ENCODE measurements at regions not wholly inside any gene's neighbourhood (a gene's known extent, or its start where the extent isn't known, plus 50 kb on each side); places are given as distances from the start of the nearest gene placed in this dataset.

DNA sequence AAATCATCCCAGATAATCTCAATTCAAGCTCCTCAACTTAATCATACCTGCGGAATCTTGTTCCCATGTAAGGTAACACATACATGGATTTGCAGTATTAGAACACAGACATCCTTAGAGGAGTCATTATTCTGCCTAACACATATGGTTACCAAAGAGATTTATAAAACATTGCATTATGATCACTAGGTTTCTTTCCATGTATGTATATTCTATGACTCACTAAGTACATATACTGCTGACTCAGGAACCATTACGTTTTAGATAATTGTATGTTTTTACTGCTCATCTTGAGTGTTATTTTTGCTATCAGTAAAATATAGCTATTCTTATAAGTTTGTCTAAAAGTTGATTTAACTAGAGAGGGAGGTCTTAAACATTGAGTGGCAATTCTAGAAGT lies 182.9 kb downstream of the SLITRK6 start:
- no peak for DNase-seq (ENCODE audit: low spot score)
- TF ChIP-seq, protein P1, sequence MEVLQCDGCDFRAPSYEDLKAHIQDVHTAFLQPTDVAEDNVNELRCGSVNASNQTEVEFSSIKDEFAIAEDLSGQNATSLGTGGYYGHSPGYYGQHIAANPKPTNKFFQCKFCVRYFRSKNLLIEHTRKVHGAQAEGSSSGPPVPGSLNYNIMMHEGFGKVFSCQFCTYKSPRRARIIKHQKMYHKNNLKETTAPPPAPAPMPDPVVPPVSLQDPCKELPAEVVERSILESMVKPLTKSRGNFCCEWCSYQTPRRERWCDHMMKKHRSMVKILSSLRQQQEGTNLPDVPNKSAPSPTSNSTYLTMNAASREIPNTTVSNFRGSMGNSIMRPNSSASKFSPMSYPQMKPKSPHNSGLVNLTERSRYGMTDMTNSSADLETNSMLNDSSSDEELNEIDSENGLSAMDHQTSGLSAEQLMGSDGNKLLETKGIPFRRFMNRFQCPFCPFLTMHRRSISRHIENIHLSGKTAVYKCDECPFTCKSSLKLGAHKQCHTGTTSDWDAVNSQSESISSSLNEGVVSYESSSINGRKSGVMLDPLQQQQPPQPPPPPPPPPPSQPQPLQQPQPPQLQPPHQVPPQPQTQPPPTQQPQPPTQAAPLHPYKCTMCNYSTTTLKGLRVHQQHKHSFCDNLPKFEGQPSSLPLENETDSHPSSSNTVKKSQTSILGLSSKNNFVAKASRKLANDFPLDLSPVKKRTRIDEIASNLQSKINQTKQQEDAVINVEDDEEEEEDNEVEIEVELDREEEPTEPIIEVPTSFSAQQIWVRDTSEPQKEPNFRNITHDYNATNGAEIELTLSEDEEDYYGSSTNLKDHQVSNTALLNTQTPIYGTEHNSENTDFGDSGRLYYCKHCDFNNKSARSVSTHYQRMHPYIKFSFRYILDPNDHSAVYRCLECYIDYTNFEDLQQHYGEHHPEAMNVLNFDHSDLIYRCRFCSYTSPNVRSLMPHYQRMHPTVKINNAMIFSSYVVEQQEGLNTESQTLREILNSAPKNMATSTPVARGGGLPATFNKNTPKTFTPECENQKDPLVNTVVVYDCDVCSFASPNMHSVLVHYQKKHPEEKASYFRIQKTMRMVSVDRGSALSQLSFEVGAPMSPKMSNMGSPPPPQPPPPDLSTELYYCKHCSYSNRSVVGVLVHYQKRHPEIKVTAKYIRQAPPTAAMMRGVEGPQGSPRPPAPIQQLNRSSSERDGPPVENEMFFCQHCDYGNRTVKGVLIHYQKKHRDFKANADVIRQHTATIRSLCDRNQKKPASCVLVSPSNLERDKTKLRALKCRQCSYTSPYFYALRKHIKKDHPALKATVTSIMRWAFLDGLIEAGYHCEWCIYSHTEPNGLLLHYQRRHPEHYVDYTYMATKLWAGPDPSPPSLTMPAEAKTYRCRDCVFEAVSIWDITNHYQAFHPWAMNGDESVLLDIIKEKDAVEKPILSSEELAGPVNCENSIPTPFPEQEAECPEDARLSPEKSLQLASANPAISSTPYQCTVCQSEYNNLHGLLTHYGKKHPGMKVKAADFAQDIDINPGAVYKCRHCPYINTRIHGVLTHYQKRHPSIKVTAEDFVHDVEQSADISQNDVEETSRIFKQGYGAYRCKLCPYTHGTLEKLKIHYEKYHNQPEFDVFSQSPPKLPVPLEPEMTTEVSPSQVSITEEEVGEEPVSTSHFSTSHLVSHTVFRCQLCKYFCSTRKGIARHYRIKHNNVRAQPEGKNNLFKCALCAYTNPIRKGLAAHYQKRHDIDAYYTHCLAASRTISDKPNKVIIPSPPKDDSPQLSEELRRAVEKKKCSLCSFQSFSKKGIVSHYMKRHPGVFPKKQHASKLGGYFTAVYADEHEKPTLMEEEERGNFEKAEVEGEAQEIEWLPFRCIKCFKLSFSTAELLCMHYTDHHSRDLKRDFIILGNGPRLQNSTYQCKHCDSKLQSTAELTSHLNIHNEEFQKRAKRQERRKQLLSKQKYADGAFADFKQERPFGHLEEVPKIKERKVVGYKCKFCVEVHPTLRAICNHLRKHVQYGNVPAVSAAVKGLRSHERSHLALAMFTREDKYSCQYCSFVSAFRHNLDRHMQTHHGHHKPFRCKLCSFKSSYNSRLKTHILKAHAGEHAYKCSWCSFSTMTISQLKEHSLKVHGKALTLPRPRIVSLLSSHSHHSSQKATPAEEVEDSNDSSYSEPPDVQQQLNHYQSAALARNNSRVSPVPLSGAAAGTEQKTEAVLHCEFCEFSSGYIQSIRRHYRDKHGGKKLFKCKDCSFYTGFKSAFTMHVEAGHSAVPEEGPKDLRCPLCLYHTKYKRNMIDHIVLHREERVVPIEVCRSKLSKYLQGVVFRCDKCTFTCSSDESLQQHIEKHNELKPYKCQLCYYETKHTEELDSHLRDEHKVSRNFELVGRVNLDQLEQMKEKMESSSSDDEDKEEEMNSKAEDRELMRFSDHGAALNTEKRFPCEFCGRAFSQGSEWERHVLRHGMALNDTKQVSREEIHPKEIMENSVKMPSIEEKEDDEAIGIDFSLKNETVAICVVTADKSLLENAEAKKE (CRISPR knock-in tag; IDR thresholded peaks at IDR 0.05), result no peak
- TF ChIP-seq, protein P2, sequence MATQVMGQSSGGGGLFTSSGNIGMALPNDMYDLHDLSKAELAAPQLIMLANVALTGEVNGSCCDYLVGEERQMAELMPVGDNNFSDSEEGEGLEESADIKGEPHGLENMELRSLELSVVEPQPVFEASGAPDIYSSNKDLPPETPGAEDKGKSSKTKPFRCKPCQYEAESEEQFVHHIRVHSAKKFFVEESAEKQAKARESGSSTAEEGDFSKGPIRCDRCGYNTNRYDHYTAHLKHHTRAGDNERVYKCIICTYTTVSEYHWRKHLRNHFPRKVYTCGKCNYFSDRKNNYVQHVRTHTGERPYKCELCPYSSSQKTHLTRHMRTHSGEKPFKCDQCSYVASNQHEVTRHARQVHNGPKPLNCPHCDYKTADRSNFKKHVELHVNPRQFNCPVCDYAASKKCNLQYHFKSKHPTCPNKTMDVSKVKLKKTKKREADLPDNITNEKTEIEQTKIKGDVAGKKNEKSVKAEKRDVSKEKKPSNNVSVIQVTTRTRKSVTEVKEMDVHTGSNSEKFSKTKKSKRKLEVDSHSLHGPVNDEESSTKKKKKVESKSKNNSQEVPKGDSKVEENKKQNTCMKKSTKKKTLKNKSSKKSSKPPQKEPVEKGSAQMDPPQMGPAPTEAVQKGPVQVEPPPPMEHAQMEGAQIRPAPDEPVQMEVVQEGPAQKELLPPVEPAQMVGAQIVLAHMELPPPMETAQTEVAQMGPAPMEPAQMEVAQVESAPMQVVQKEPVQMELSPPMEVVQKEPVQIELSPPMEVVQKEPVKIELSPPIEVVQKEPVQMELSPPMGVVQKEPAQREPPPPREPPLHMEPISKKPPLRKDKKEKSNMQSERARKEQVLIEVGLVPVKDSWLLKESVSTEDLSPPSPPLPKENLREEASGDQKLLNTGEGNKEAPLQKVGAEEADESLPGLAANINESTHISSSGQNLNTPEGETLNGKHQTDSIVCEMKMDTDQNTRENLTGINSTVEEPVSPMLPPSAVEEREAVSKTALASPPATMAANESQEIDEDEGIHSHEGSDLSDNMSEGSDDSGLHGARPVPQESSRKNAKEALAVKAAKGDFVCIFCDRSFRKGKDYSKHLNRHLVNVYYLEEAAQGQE (IDR thresholded peaks at IDR 0.05; ENCODE audit: unreplicated experiment), result no peak
- TF ChIP-seq, protein P3, sequence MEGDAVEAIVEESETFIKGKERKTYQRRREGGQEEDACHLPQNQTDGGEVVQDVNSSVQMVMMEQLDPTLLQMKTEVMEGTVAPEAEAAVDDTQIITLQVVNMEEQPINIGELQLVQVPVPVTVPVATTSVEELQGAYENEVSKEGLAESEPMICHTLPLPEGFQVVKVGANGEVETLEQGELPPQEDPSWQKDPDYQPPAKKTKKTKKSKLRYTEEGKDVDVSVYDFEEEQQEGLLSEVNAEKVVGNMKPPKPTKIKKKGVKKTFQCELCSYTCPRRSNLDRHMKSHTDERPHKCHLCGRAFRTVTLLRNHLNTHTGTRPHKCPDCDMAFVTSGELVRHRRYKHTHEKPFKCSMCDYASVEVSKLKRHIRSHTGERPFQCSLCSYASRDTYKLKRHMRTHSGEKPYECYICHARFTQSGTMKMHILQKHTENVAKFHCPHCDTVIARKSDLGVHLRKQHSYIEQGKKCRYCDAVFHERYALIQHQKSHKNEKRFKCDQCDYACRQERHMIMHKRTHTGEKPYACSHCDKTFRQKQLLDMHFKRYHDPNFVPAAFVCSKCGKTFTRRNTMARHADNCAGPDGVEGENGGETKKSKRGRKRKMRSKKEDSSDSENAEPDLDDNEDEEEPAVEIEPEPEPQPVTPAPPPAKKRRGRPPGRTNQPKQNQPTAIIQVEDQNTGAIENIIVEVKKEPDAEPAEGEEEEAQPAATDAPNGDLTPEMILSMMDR (conservative IDR thresholded peaks at IDR 0.05; ENCODE audit: low read depth in 2 of 2), result no peak
- no peak for TF ChIP-seq CREB1 (CRISPR knock-in tag; IDR thresholded peaks at IDR 0.05; ENCODE audit: low read depth)
- no peak for TF ChIP-seq POLR2AphosphoS5 (IDR thresholded peaks at IDR 0.05; ENCODE audit: low read depth)
- TF ChIP-seq JUNB (IDR thresholded peaks at IDR 0.05; ENCODE audit: unreplicated experiment), result no peak
- no peak for TF ChIP-seq STAT1 (IDR thresholded peaks at IDR 0.05; ENCODE audit: unreplicated experiment)
- TF ChIP-seq EZH2 (IDR thresholded peaks at IDR 0.05; ENCODE audit: low read depth, unreplicated experiment), result no peak
- TF ChIP-seq ZNF331 (CRISPR knock-in tag; IDR thresholded peaks at IDR 0.05; ENCODE audit: low read depth), result no peak
- TF ChIP-seq, protein P4, sequence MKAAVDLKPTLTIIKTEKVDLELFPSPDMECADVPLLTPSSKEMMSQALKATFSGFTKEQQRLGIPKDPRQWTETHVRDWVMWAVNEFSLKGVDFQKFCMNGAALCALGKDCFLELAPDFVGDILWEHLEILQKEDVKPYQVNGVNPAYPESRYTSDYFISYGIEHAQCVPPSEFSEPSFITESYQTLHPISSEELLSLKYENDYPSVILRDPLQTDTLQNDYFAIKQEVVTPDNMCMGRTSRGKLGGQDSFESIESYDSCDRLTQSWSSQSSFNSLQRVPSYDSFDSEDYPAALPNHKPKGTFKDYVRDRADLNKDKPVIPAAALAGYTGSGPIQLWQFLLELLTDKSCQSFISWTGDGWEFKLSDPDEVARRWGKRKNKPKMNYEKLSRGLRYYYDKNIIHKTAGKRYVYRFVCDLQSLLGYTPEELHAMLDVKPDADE (IDR thresholded peaks at IDR 0.05), result no peak
- TF ChIP-seq NANOG (IDR thresholded peaks at IDR 0.05; ENCODE audit: borderline replicate concordance), result no peak
- TF ChIP-seq EZH2phosphoT487 (IDR thresholded peaks at IDR 0.05; ENCODE audit: unreplicated experiment), result no peak
- no peak for TF ChIP-seq ZNF114 (CRISPR knock-in tag; IDR thresholded peaks at IDR 0.05)
- no peaks in the 10 kb centered on the region for H4K20me1 ChIP-seq (replicated peaks; ENCODE audit: insufficient read depth)
- no peaks in the 10 kb centered on the region for H3F3A ChIP-seq (replicated peaks; ENCODE audit: low read depth)
- H2AFZ ChIP-seq, result no peak overlapping the region
- H3K4me1 Mint-ChIP-seq, result peaks cover 4% of the 10 kb centered on the region; the same call in 2 of the 3 replicates
- H3K27me3 ChIP-seq (ENCODE audit: insufficient read depth), result no peaks in the 10 kb centered on the region; the same call in 1 of the 2 replicates
- ATAC-seq, result no peak
- H3K36me3 Mint-ChIP-seq (ENCODE audit: low read depth), result peaks cover 3% of the 10 kb centered on the region; the same call in 1 of the 3 replicates
- no peak overlapping the region for H3K4me3 Mint-ChIP-seq
- no peaks in the 10 kb centered on the region for H3K9me2 ChIP-seq (ENCODE audit: insufficient read depth)
- H3K27ac ChIP-seq (ENCODE audit: low read depth), result no peak overlapping the region
- H3K27ac Mint-ChIP-seq, result no peak overlapping the region
- H3K4me3 ChIP-seq, result no peak overlapping the region
- H3K36me3 ChIP-seq (ENCODE audit: insufficient read depth), result no peaks in the 10 kb centered on the region
- peaks cover 4% of the 10 kb centered on the region; the same call in 2 of the 3 replicates for H3K9me3 Mint-ChIP-seq
- H3K4me2 ChIP-seq, result no peak overlapping the region
- no peaks in the 10 kb centered on the region for H3K79me2 ChIP-seq (replicated peaks; ENCODE audit: insufficient read depth)
- H3K27me3 Mint-ChIP-seq (ENCODE audit: insufficient read depth, low read depth, poor library complexity), result no peaks in the 10 kb centered on the region
- no peaks in the 10 kb centered on the region for H3K4me1 ChIP-seq (ENCODE audit: insufficient read depth)
